HFFc6 (cell line): ENCODE measurements at regions not wholly inside any gene's neighbourhood (a gene's known extent, or its start where the extent isn't known, plus 50 kb on each side); places are given as distances from the start of the nearest gene placed in this dataset.

Source experiments
- DNase-seq: peaks from one replicate; pipeline ENCODE4 v3.0.0-alpha.2; 2018
- H3K27ac Mint-ChIP-seq: 2 replicates; pipeline ENCODE4 v1.8.0; 2020; ENCODE audit warnings: mild to moderate bottlenecking, mixed read lengths
- H3K27me3 Mint-ChIP-seq: 2 replicates; pipeline ENCODE4 v1.8.0; 2021; ENCODE audit warnings: mild to moderate bottlenecking, moderate library complexity, mixed read lengths; ENCODE audit not compliant: insufficient read depth
- H3K36me3 Mint-ChIP-seq: 2 replicates; pipeline ENCODE4 v1.8.0; 2021; ENCODE audit warnings: low read depth, mixed read lengths
- H3K4me1 Mint-ChIP-seq: 2 replicates; pipeline ENCODE4 v1.8.0; 2020; ENCODE audit warnings: low read depth, mixed read lengths
- H3K4me3 Mint-ChIP-seq: 2 replicates; pipeline ENCODE4 v1.8.0; 2020; ENCODE audit warnings: mild to moderate bottlenecking, moderate library complexity, mixed read lengths
- H3K9me3 Mint-ChIP-seq: 2 replicates; pipeline ENCODE4 v1.8.0; 2020; ENCODE audit warnings: mild to moderate bottlenecking, mixed read lengths
- TF ChIP-seq, protein P1 (sequence below): fragments of 200-600 bp; sonication (generic); IDR thresholded peaks from 2 replicates; pipeline ENCODE4 v1.5.0; 2021; ENCODE audit warnings: antibody characterized with exemption, mild to moderate bottlenecking

- no peak overlapping the region for H3K4me3 Mint-ChIP-seq
- H3K36me3 Mint-ChIP-seq = peaks cover 12% of the 10 kb centered on the region
- DNase-seq = no peak
- TF ChIP-seq, protein P1, sequence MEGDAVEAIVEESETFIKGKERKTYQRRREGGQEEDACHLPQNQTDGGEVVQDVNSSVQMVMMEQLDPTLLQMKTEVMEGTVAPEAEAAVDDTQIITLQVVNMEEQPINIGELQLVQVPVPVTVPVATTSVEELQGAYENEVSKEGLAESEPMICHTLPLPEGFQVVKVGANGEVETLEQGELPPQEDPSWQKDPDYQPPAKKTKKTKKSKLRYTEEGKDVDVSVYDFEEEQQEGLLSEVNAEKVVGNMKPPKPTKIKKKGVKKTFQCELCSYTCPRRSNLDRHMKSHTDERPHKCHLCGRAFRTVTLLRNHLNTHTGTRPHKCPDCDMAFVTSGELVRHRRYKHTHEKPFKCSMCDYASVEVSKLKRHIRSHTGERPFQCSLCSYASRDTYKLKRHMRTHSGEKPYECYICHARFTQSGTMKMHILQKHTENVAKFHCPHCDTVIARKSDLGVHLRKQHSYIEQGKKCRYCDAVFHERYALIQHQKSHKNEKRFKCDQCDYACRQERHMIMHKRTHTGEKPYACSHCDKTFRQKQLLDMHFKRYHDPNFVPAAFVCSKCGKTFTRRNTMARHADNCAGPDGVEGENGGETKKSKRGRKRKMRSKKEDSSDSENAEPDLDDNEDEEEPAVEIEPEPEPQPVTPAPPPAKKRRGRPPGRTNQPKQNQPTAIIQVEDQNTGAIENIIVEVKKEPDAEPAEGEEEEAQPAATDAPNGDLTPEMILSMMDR = no peak
- H3K27me3 Mint-ChIP-seq = no peaks in the 10 kb centered on the region; the same call in 1 of the 2 replicates
- H3K4me1 Mint-ChIP-seq = no peaks in the 10 kb centered on the region
- no peak overlapping the region for H3K27ac Mint-ChIP-seq
- peaks cover 36% of the 10 kb centered on the region for H3K9me3 Mint-ChIP-seq
Measured at GRCh38 chr9:10899509-10899908, 286.7 kb upstream of the PTPRD start.

DNA sequence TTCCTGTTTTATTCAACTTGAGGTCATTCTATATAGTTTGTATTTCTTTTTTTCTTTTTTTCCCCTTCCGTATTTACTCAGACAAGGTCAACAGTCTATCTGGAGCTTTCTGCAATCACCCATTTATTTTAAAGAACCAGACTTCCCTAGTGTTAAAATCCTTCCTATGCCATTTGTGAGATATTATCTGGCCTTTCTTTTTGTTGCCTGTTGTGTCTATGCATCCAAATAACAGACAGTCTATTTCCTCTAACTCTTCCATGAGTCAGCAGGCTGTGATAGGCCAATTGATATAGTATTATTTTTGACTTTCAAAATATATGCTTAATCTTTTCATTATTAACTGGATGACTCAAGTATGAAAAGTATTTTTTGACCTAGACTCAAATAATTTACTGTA, 291.2 kb upstream of the PTPRD start:
- H3K9me3 Mint-ChIP-seq = peaks cover 26% of the 10 kb centered on the region
- H3K4me1 Mint-ChIP-seq = no peaks in the 10 kb centered on the region
- no peaks in the 10 kb centered on the region; the same call in none of the 2 replicates for H3K27me3 Mint-ChIP-seq
- no peak overlapping the region for H3K4me3 Mint-ChIP-seq
- H3K36me3 Mint-ChIP-seq = peaks cover 12% of the 10 kb centered on the region
- DNase-seq = no peak
- no peak overlapping the region for H3K27ac Mint-ChIP-seq
- TF ChIP-seq, protein P1 = no peak

DNA sequence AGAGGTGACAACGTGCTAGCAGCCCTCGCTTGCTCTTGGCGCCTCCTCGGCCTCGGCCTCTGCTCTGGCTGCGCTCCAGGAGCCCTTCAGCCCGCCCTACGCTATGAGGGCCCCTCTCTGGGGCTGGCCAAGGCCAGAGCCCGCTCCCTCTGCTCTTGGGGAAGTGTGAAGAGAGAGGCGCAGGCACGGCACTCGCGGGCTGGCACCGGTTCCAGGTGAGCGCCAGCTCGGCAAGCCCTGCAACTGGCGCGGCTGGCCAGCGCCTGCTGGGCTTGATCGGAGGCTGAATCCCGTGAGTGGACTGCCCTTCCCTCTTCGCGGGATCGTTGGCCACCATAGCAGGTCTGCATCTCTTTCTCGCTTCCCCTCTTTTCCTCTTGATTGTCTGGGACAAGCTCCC, 298.0 kb upstream of the PTPRD start:
- no peaks in the 10 kb centered on the region; the same call in none of the 2 replicates for H3K27me3 Mint-ChIP-seq
- no peak overlapping the region for H3K27ac Mint-ChIP-seq
- TF ChIP-seq, protein P1 = no peak
- H3K4me1 Mint-ChIP-seq = no peaks in the 10 kb centered on the region
- H3K4me3 Mint-ChIP-seq = no peak overlapping the region
- no peaks in the 10 kb centered on the region for H3K36me3 Mint-ChIP-seq
- DNase-seq = no peak
- H3K9me3 Mint-ChIP-seq = peaks cover 35% of the 10 kb centered on the region

GRCh38 chr9:10911373-10911772, 298.6 kb upstream of the PTPRD start:
- no peaks in the 10 kb centered on the region for H3K36me3 Mint-ChIP-seq
- no peaks in the 10 kb centered on the region for H3K4me1 Mint-ChIP-seq
- DNase-seq = no peak
- peaks cover 36% of the 10 kb centered on the region for H3K9me3 Mint-ChIP-seq
- H3K4me3 Mint-ChIP-seq = no peak overlapping the region
- TF ChIP-seq, protein P1 = no peak
- no peaks in the 10 kb centered on the region; the same call in none of the 2 replicates for H3K27me3 Mint-ChIP-seq
- no peak overlapping the region for H3K27ac Mint-ChIP-seq

DNA sequence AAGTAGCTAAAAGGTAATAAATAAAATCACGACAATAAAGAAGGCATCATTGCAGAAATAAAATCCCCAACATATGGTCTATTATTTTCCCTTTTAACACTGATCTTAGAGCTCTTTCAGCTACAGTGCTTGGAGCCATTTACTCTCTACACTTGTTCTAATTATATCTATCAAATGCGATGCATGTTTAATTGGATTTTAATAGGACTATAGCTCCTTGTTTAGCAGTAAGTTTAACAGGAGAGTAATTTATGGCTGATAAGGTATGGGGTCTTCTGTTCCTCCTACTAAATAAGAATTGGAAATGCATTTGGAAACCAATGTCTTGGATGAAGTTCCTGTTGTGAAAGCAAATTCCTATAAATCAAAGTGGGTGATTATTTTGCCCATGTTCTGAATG, 304.2 kb upstream of the PTPRD start:
- no peak overlapping the region for H3K4me3 Mint-ChIP-seq
- H3K9me3 Mint-ChIP-seq = peaks cover 33% of the 10 kb centered on the region
- no peaks in the 10 kb centered on the region for H3K27me3 Mint-ChIP-seq
- H3K27ac Mint-ChIP-seq = no peak overlapping the region
- no peaks in the 10 kb centered on the region for H3K36me3 Mint-ChIP-seq
- DNase-seq = no peak
- TF ChIP-seq, protein P1 = no peak
- no peaks in the 10 kb centered on the region for H3K4me1 Mint-ChIP-seq

DNA sequence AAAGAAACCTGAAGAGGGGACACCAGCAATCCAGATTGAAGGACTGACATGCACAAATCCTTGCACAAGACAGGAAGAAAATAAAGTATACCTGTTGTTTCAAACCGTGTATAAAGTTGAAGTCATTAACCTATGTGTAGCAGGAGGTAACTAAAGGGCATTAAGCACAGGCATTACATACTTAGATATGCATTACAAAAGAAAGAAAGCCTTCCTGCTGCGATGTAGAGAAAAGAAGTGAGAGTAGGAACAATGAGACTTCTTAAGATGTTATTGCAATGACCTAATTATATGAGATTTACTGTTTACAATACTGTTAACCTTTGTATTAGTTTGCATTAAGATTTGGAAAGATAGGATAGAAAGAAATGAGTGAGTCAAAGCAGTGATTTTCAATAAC, 308.9 kb upstream of the PTPRD start:
- no peak overlapping the region for H3K27ac Mint-ChIP-seq
- DNase-seq = no peak
- no peaks in the 10 kb centered on the region for H3K4me1 Mint-ChIP-seq
- no peaks in the 10 kb centered on the region for H3K27me3 Mint-ChIP-seq
- H3K4me3 Mint-ChIP-seq = no peak overlapping the region
- peaks cover 40% of the 10 kb centered on the region for H3K9me3 Mint-ChIP-seq
- TF ChIP-seq, protein P1 = no peak
- H3K36me3 Mint-ChIP-seq = no peaks in the 10 kb centered on the region
